ENCODE measurements at regions not wholly inside any gene's neighbourhood (a gene's known extent, or its start where the extent isn't known, plus 50 kb on each side); places are given as distances from the start of the nearest gene placed in this dataset.

DNA sequence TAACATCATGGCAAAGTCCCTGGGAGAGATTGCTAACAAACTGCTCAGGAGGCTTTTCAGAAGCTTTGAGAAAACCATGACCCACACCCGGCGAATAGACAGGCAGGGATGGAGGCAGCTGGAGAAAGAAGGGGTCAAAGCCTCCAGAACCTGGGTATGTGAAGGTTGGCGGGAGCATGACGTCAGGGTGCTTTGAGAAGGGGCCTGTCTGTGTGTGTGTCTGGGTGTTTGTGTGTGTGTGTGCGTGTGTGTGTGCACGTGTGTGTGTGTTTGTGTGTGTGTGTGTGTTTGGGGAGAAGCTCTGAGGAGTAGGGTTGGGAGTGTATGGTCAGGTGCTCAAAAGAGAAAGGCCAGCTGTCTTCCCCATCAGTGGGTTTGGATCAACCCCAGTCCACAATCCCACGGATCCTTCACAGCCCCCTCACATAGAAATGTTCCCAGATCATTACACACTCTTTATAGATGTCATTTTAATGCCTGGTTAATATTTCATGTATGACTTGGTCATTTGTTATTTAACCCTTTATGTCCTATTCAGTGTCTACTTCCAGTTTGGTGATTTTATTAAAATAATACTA is 254.1 kb upstream of the SMIM21 start:
- TF ChIP-seq, protein P1, sequence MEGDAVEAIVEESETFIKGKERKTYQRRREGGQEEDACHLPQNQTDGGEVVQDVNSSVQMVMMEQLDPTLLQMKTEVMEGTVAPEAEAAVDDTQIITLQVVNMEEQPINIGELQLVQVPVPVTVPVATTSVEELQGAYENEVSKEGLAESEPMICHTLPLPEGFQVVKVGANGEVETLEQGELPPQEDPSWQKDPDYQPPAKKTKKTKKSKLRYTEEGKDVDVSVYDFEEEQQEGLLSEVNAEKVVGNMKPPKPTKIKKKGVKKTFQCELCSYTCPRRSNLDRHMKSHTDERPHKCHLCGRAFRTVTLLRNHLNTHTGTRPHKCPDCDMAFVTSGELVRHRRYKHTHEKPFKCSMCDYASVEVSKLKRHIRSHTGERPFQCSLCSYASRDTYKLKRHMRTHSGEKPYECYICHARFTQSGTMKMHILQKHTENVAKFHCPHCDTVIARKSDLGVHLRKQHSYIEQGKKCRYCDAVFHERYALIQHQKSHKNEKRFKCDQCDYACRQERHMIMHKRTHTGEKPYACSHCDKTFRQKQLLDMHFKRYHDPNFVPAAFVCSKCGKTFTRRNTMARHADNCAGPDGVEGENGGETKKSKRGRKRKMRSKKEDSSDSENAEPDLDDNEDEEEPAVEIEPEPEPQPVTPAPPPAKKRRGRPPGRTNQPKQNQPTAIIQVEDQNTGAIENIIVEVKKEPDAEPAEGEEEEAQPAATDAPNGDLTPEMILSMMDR (IDR thresholded peaks at IDR 0.05), result no peak
- TF ChIP-seq POLR2A (IDR thresholded peaks at IDR 0.05) (no peak), POLR2AphosphoS5 (IDR thresholded peaks at IDR 0.05) (no peak), EP300 (IDR thresholded peaks at IDR 0.05) (no peak)

Data from suprapubic skin (tissue), 4 donors.